K562 (cell line): ENCODE measurements at regions not wholly inside any gene's neighbourhood (a gene's known extent, or its start where the extent isn't known, plus 50 kb on each side); places are given as distances from the start of the nearest gene placed in this dataset.

Experiments used
- ATAC-seq: fragments of 200-7000 bp; cut with Tn5 transposase; 3 replicates; pipeline ENCODE4 v1.9.1; 2020; ENCODE audit warnings: moderate library complexity
- BruUV-seq: library from RNA; stranded (reverse); fragments of 400-500 nt; replicated peaks from 2 replicates; lab custom pipeline; 2021; lab: Mats Ljungman, UMichigan
- CTCF ChIA-PET: fragments of 300-600 bp; formaldehyde crosslinking; extraction: SDS; loops from one replicate; lab custom pipeline; 2021; ENCODE audit warnings: low intra/inter-chr PET ratio; lab: Yijun Ruan, JAX
- POLR2A ChIA-PET: fragments of 300-600, 350-650 bp; sonication (Branson Sonifier 250); formaldehyde crosslinking; extraction: SDS; loops from one replicate; lab custom pipeline; 2021; ENCODE audit warnings: antibody characterized with exemption, inconsistent platforms; lab: Yijun Ruan, JAX
- DNase-seq, 4 experiments: peaks; one replicate each; pipeline versions ENCODE4 v3.0.0 to v3.0.0-alpha.2; 2011 to 2018; ENCODE audit warnings: low spot score in 3 of 4, mixed read lengths in 3 of 4; ENCODE audit errors: extremely low read depth in 1 of 4
- FAIRE-seq: peaks from 2 replicates; lab custom pipeline; 2011; peaks lifted over from hg19 to GRCh38; lab: Jason Lieb, UNC
- H2AFZ ChIP-seq: 2 replicates; pipeline ENCODE4 v1.6.0; 2011; ENCODE audit warnings: low read depth, low read length, control low read depth, inconsistent platforms
- H3K27ac ChIP-seq: fragments of 200-600 bp; 3 replicates; pipeline ENCODE4 v1.8.0; 2011; ENCODE audit warnings: low read depth, mild to moderate bottlenecking, control low read depth, inconsistent platforms, low read length, moderate library complexity, mixed read lengths; ENCODE audit errors: extremely low read depth
- H3K27me3 ChIP-seq, 2 experiments: fragments of 300-600 bp in 1 of 2; 2 replicates in 1 of 2; 3 replicates in 1 of 2; pipeline versions ENCODE4 v1.6.0 to v1.8.0; 2011; ENCODE audit warnings: inconsistent platforms in 2 of 2, low read length in 2 of 2, mild to moderate bottlenecking in 1 of 2, mixed read lengths in 1 of 2, moderate library complexity in 1 of 2; ENCODE audit not compliant: control insufficient read depth in 2 of 2, insufficient read depth in 2 of 2
- H3K36me3 ChIP-seq: fragments of 300-600 bp; 3 replicates; pipeline ENCODE4 v1.8.0; 2011; ENCODE audit warnings: mild to moderate bottlenecking, low read length, inconsistent platforms; ENCODE audit not compliant: control insufficient read depth, insufficient read depth
- H3K4me1 ChIP-seq, 2 experiments: fragments of 200-600 bp in 1 of 2; replicated peaks in 1 of 2; 2 replicates in 1 of 2; 3 replicates in 1 of 2; pipeline versions ENCODE4 v1.5.1 to v1.8.0; 2011; ENCODE audit warnings: inconsistent platforms in 2 of 2, low read length in 2 of 2, mild to moderate bottlenecking in 1 of 2, mixed read lengths in 1 of 2, moderate library complexity in 1 of 2; ENCODE audit not compliant: control insufficient read depth in 2 of 2, insufficient read depth in 2 of 2
- H3K4me2 ChIP-seq: 2 replicates; pipeline ENCODE4 v1.6.1; 2011; ENCODE audit warnings: low read length, control low read depth, inconsistent platforms, mixed read lengths; ENCODE audit not compliant: insufficient read depth
- H3K4me3 ChIP-seq: fragments of 200-600 bp; sonication (generic), shearing (Covaris generic); 2 replicates; pipeline ENCODE4 v1.5.1; 2016; ENCODE audit warnings: control low read depth, inconsistent platforms
- H3K79me2 ChIP-seq: fragments of 200-600 bp; 3 replicates; pipeline ENCODE4 v1.8.0; 2011; ENCODE audit warnings: low read length, inconsistent platforms; ENCODE audit not compliant: control insufficient read depth, insufficient read depth
- H3K9ac ChIP-seq, 2 experiments: 2 replicates each; pipeline versions ENCODE4 v1.6.0 to v1.6.1; 2011; ENCODE audit warnings: low read depth in 2 of 2, low read length in 2 of 2, control low read depth in 1 of 2, inconsistent platforms in 1 of 2, mild to moderate bottlenecking in 1 of 2, mixed read lengths in 1 of 2; ENCODE audit not compliant: insufficient read depth in 1 of 2
- H3K9me1 ChIP-seq: one replicate; pipeline ENCODE4 v1.6.0; 2011; ENCODE audit warnings: inconsistent platforms, mild to moderate bottlenecking, low read length, moderate library complexity; ENCODE audit not compliant: control insufficient read depth, insufficient read depth
- H3K9me3 ChIP-seq: replicated peaks from 2 replicates; pipeline ENCODE4 v1.5.1; 2011; ENCODE audit warnings: low read depth, low read length, inconsistent platforms; ENCODE audit not compliant: control insufficient read depth, insufficient read depth
- H4K20me1 ChIP-seq: replicated peaks from 2 replicates; pipeline ENCODE4 v1.6.1; 2011; ENCODE audit warnings: low read length, inconsistent platforms, mixed read lengths; ENCODE audit not compliant: control insufficient read depth, insufficient read depth
- ARID3B ChIP-seq: fragments of 250-450 bp; sonication (Bioruptor Pico); IDR thresholded peaks from 2 replicates; pipeline ENCODE4 v1.4.0; 2020; ENCODE audit warnings: borderline replicate concordance
- ETS1 ChIP-seq: conservative IDR thresholded peaks from 2 replicates; pipeline ENCODE4 v1.6.1; 2011; ENCODE audit warnings: low read depth, mild to moderate bottlenecking, low read length; ENCODE audit not compliant: control insufficient read depth
- ZNF23 ChIP-seq: fragments of 250-450 bp; sonication (Bioruptor Pico); IDR thresholded peaks from 2 replicates; pipeline ENCODE4 v1.4.0; 2020; ENCODE audit warnings: mild to moderate bottlenecking
- WGBS: fragments of 100-300 bp; shearing (Covaris generic); methylation state at CpG from one replicate; pipeline ENCODE4 v1.1.6; 2016; ENCODE audit warnings: low coverage, mixed read lengths; ENCODE audit not compliant: insufficient coverage; ENCODE audit errors: missing lambda C conversion rate; 5-methylcytosine and 5-hydroxymethylcytosine counted together
- in situ Hi-C: fragments of 300-500 bp; cut with MboI; formaldehyde crosslinking; loops from 4 replicates; pipeline ENCODE4 v1.15.0; 2018; ENCODE audit warnings: inconsistent platforms, mixed read lengths
- intact Hi-C: fragments of 100-400 bp; cut with micrococcal nuclease; formaldehyde crosslinking; loops from 2 replicates; pipeline ENCODE4 v1.14.2; 2022
- TF ChIP-seq, protein P1 (sequence below): sonication (generic); formaldehyde crosslinking; IDR thresholded peaks from 2 replicates; pipeline ENCODE4 v1.8.0; 2023; ENCODE audit warnings: missing genetic modification reagents, mild to moderate bottlenecking, borderline replicate concordance

DNA sequence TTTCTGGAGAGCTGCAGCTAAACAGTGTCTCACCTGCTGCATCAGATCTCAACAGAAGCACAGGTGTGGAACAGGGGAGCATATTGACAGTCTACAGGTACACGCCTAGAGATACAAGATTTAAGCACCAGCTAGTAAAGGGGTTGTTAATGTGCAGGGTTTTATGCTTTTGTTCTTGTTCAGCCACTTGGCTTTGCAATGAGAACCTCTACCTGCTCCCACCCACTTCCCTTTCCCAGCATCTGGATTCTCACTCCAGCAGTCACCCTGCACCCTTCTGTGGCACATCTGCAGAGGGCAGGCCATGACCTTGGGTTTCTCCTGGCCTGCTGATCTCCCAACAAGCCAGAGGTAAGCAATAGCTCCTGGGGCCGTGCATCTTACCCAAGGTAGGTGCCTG is 446.6 kb downstream of the BUD13 start:
- 0% methylated on average over 2 of the region's 2 CpGs for WGBS
- in situ Hi-C loops (no loop called here), intact Hi-C loops (no loop called here)
- CTCF ChIA-PET = no interaction called here
- no peak overlapping the region for H3K27ac ChIP-seq
- no peaks in the 10 kb centered on the region for H3K4me1 ChIP-seq
- H3K79me2 ChIP-seq = no peaks in the 10 kb centered on the region
- DNase-seq (no peak), ATAC-seq (no peak), FAIRE-seq (no peak)
- POLR2A ChIA-PET = no interaction called here
- no peaks in the 10 kb centered on the region for H3K9me3 ChIP-seq
- H3K9me1 ChIP-seq = no peaks in the 10 kb centered on the region
- no peak overlapping the region for H3K4me3 ChIP-seq
- no peaks in the 10 kb centered on the region for H3K36me3 ChIP-seq
- no TSS peak for BruUV-seq
- no peak overlapping the region for H2AFZ ChIP-seq
- H4K20me1 ChIP-seq = no peaks in the 10 kb centered on the region
- TF ChIP-seq ZNF23 (CRISPR knock-in tag) = no peak
- no peak for TF ChIP-seq ARID3B (CRISPR knock-in tag)
- TF ChIP-seq ETS1 = no peak
- TF ChIP-seq, protein P1, sequence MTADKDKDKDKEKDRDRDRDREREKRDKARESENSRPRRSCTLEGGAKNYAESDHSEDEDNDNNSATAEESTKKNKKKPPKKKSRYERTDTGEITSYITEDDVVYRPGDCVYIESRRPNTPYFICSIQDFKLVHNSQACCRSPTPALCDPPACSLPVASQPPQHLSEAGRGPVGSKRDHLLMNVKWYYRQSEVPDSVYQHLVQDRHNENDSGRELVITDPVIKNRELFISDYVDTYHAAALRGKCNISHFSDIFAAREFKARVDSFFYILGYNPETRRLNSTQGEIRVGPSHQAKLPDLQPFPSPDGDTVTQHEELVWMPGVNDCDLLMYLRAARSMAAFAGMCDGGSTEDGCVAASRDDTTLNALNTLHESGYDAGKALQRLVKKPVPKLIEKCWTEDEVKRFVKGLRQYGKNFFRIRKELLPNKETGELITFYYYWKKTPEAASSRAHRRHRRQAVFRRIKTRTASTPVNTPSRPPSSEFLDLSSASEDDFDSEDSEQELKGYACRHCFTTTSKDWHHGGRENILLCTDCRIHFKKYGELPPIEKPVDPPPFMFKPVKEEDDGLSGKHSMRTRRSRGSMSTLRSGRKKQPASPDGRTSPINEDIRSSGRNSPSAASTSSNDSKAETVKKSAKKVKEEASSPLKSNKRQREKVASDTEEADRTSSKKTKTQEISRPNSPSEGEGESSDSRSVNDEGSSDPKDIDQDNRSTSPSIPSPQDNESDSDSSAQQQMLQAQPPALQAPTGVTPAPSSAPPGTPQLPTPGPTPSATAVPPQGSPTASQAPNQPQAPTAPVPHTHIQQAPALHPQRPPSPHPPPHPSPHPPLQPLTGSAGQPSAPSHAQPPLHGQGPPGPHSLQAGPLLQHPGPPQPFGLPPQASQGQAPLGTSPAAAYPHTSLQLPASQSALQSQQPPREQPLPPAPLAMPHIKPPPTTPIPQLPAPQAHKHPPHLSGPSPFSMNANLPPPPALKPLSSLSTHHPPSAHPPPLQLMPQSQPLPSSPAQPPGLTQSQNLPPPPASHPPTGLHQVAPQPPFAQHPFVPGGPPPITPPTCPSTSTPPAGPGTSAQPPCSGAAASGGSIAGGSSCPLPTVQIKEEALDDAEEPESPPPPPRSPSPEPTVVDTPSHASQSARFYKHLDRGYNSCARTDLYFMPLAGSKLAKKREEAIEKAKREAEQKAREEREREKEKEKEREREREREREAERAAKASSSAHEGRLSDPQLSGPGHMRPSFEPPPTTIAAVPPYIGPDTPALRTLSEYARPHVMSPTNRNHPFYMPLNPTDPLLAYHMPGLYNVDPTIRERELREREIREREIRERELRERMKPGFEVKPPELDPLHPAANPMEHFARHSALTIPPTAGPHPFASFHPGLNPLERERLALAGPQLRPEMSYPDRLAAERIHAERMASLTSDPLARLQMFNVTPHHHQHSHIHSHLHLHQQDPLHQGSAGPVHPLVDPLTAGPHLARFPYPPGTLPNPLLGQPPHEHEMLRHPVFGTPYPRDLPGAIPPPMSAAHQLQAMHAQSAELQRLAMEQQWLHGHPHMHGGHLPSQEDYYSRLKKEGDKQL = no peak
- no peak overlapping the region for H3K9ac ChIP-seq
- no peaks in the 10 kb centered on the region for H3K27me3 ChIP-seq
- H3K4me2 ChIP-seq = no peak overlapping the region
